ENCODE measurements at regions not wholly inside any gene's neighbourhood (a gene's known extent, or its start where the extent isn't known, plus 50 kb on each side); places are given as distances from the start of the nearest gene placed in this dataset.

DNA sequence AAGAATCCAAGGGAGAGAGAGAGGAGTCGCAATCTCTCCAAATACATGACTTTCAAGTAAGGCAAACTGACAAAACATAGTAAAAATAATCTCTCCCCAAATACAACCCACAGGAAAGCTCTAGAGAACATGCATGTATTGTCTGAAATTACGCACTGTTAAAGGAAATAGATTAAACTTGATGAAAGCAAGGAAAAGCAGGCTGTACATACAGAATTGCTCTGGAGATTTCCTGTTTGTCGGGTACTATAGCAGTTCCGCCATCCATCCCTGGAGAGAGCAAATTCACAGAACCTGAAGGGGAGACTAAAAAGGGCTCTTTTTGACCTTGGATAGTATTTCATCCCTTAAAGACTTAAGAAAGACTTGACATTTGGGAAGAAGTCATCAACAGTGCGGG is 170.2 kb upstream of the BET1 start:
- no peak for TF ChIP-seq CTCF (IDR thresholded peaks at IDR 0.05)
- no peak overlapping the region for H3K27ac ChIP-seq
- H3K36me3 ChIP-seq: no peaks in the 10 kb centered on the region
- no peaks in the 10 kb centered on the region for H3K9me3 ChIP-seq
- no peaks in the 10 kb centered on the region for H3K27me3 ChIP-seq
- intact Hi-C loops (cut with DNase I): no loop called here
- H3K4me1 ChIP-seq: no peaks in the 10 kb centered on the region
- no peak overlapping the region for H3K4me3 ChIP-seq
- ATAC-seq (no peak), DNase-seq (no peak)

- Histone ChIP-seq H3K9me3 (no peaks in the 10 kb centered on the region), H3K4me1 (no peaks in the 10 kb centered on the region), H3K36me3 (no peaks in the 10 kb centered on the region), H3K4me3 (no peak overlapping the region), H3K27me3 (no peaks in the 10 kb centered on the region), H3K27ac (no peak overlapping the region)
- no peak for TF ChIP-seq CTCF (IDR thresholded peaks at IDR 0.05)
- ATAC-seq (no peak), DNase-seq (no peak)
- intact Hi-C loops (cut with DNase I): no loop called here
Observed at GRCh38 chr7:94174956-94175355, 170.8 kb upstream of the BET1 start.

DNA sequence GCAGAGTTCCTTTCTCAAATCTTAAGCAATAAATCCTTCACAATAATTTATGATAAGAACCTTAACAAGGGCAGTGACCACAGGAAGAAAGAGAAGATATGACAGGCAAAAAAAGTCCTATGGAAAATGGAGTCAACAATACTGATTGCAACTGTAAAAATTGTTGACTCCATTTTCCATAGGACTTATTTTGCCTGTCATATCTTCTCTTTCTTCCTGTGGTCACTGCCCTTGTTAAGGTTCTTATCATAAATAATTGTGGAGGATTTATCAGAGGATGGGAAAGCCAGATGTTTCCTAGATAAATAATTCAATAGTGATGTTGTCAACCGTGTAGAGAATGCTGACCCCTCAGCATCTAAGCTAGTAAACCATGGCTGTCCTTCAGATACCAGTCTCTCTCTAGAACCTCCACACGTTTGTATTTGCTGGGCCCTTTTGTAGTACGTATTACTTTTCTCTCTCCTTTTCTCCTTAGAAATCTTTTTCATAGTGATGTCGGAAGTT is 172.6 kb upstream of the BET1 start:
- H3K4me3 ChIP-seq: no peak overlapping the region
- TF ChIP-seq CTCF (IDR thresholded peaks at IDR 0.05): no peak
- no peaks in the 10 kb centered on the region for H3K9me3 ChIP-seq
- H3K4me1 ChIP-seq: no peaks in the 10 kb centered on the region
- DNase-seq (no peak), ATAC-seq (no peak)
- intact Hi-C loops (cut with DNase I): no loop called here
- H3K27me3 ChIP-seq: no peaks in the 10 kb centered on the region
- no peaks in the 10 kb centered on the region for H3K36me3 ChIP-seq
- H3K27ac ChIP-seq: no peak overlapping the region

DNA sequence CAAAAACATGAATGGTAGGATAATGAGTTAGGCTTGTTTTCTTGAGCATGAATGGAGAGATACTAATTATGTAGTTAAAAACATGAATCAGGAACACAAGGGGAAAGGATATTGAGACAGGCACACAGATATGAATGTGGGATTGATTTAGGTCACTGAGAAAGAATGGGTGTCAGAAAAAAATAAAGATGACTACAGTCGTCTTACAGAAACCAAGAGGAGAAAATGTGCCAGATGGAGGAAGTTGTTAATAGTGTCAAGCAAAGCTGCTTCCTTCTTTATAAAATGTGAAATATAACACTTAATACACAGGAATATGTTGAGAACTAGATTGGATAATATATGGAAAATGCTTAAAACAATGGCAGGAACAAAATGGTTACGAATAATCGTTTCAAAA is 173.3 kb upstream of the BET1 start:
- no peaks in the 10 kb centered on the region for H3K9me3 ChIP-seq
- ATAC-seq (no peak), DNase-seq (no peak)
- no peak for TF ChIP-seq CTCF (IDR thresholded peaks at IDR 0.05)
- H3K4me3 ChIP-seq: no peak overlapping the region
- H3K27ac ChIP-seq: no peak overlapping the region
- H3K36me3 ChIP-seq: no peaks in the 10 kb centered on the region
- intact Hi-C loops (cut with DNase I): no loop called here
- no peaks in the 10 kb centered on the region for H3K27me3 ChIP-seq
- no peaks in the 10 kb centered on the region for H3K4me1 ChIP-seq

DNA sequence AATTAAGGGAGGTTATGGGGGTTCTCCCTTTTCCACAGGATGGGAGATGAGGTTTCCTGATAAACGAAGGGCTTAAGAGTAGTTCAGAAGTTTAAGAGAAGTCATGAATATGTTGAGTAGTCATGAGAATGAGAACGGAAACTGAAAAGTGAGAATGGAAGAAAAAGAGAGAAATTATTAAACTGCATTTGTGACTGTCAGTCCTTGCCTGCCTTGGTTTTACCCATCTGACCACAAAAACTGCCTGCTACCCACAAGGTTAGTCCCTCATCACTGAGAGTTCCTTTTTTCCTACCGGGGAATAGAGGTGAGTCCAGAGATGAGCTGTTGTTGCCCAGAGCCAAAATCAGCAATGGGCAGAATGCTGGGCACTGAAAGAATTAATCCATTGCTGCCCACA is 174.1 kb upstream of the BET1 start:
- no peak overlapping the region for H3K4me3 ChIP-seq
- peaks cover 0 to 7% of the 10 kb centered on the region in 2 donors for H3K4me1 ChIP-seq
- ATAC-seq: no peak
- intact Hi-C loops (cut with DNase I): no loop called here
- no peak overlapping the region for H3K27ac ChIP-seq
- H3K9me3 ChIP-seq: no peaks in the 10 kb centered on the region
- no peaks in the 10 kb centered on the region for H3K27me3 ChIP-seq
- no peak for TF ChIP-seq CTCF (IDR thresholded peaks at IDR 0.05)
- no peaks in the 10 kb centered on the region for H3K36me3 ChIP-seq
- no peak for DNase-seq

All from left lung (tissue), 4 donors.